ENCODE measurements at regions not wholly inside any gene's neighbourhood (a gene's known extent, or its start where the extent isn't known, plus 50 kb on each side); places are given as distances from the start of the nearest gene placed in this dataset.

GRCh38 chr6:120779441-120779840, 554.8 kb downstream of the TBC1D32 start (continued):
- TF ChIP-seq USF1 (IDR thresholded peaks at IDR 0.05; ENCODE audit: borderline replicate concordance, low read depth) = no peak
- TF ChIP-seq, protein P1, sequence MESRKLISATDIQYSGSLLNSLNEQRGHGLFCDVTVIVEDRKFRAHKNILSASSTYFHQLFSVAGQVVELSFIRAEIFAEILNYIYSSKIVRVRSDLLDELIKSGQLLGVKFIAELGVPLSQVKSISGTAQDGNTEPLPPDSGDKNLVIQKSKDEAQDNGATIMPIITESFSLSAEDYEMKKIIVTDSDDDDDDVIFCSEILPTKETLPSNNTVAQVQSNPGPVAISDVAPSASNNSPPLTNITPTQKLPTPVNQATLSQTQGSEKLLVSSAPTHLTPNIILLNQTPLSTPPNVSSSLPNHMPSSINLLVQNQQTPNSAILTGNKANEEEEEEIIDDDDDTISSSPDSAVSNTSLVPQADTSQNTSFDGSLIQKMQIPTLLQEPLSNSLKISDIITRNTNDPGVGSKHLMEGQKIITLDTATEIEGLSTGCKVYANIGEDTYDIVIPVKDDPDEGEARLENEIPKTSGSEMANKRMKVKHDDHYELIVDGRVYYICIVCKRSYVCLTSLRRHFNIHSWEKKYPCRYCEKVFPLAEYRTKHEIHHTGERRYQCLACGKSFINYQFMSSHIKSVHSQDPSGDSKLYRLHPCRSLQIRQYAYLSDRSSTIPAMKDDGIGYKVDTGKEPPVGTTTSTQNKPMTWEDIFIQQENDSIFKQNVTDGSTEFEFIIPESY (IDR thresholded peaks at IDR 0.05; ENCODE audit: borderline replicate concordance, low read depth) = no peak
- TF ChIP-seq TCF12 (IDR thresholded peaks at IDR 0.05) = no peak
- TF ChIP-seq RFX5 (IDR thresholded peaks at IDR 0.05; ENCODE audit: low read length) = no peak

- DNase-seq = no peak
- no peak for TF ChIP-seq JUND (IDR thresholded peaks at IDR 0.05)
- no peak for TF ChIP-seq TAF1 (IDR thresholded peaks at IDR 0.05; ENCODE audit: borderline replicate concordance, low read depth, low read length)
- TF ChIP-seq RAD21 (IDR thresholded peaks at IDR 0.05; ENCODE audit: low read length) = no peak
- no peak for TF ChIP-seq POLR2AphosphoS5 (IDR thresholded peaks at IDR 0.05; ENCODE audit: low read depth, low read length)
- no peak for TF ChIP-seq NFIC (IDR thresholded peaks at IDR 0.05; ENCODE audit: borderline replicate concordance)
- no peak for TF ChIP-seq ELF1 (IDR thresholded peaks at IDR 0.05)
- TF ChIP-seq TEAD4 (IDR thresholded peaks at IDR 0.05; ENCODE audit: borderline replicate concordance, insufficient read depth) = no peak
- no peak for TF ChIP-seq MXI1 (IDR thresholded peaks at IDR 0.05; ENCODE audit: low read depth, low read length)
- H3K9me2 ChIP-seq = no peaks in the 10 kb centered on the region
- no peaks in the 10 kb centered on the region for H3K4me1 ChIP-seq (ENCODE audit: control insufficient read depth in 1 of 2, insufficient read depth in 2 of 2, low read depth in 1 of 2, low read length in 1 of 2)
- CTCF ChIA-PET = no interaction called here
- no peak overlapping the region for H3K4me3 ChIP-seq (ENCODE audit: low read depth in 2 of 2, low read length in 1 of 2)
- H3K79me2 ChIP-seq (ENCODE audit: insufficient read depth) = no peaks in the 10 kb centered on the region
- no peak overlapping the region for H3K4me2 ChIP-seq
- 23% methylated on average over 3 of the region's 3 CpGs for WGBS (ENCODE audit: low lambda C conversion rate)
- H3K27ac ChIP-seq (ENCODE audit: low read depth in 2 of 2, low read length in 1 of 2) = no peak overlapping the region
- no peak overlapping the region for H3K9ac ChIP-seq
- no peak overlapping the region for H2AFZ ChIP-seq (ENCODE audit: low read depth)
- H3K9me3 ChIP-seq = peaks cover 9% of the 10 kb centered on the region; the same call in 1 of the 2 replicates
- no peaks in the 10 kb centered on the region for H3K27me3 ChIP-seq (ENCODE audit: insufficient read depth)
- H3F3A ChIP-seq (replicated peaks; ENCODE audit: insufficient read depth) = no peaks in the 10 kb centered on the region
- POLR2A ChIA-PET = no interaction called here
- no peaks in the 10 kb centered on the region for H3K36me3 ChIP-seq (replicated peaks in 1 of 2; ENCODE audit: control insufficient read depth in 1 of 2, insufficient read depth in 2 of 2, low read length in 1 of 2)
- H4K20me1 ChIP-seq (ENCODE audit: insufficient read depth) = no peaks in the 10 kb centered on the region
Observed at GRCh38 chr6:120775698-120776097, 558.6 kb downstream of the TBC1D32 start.

DNA sequence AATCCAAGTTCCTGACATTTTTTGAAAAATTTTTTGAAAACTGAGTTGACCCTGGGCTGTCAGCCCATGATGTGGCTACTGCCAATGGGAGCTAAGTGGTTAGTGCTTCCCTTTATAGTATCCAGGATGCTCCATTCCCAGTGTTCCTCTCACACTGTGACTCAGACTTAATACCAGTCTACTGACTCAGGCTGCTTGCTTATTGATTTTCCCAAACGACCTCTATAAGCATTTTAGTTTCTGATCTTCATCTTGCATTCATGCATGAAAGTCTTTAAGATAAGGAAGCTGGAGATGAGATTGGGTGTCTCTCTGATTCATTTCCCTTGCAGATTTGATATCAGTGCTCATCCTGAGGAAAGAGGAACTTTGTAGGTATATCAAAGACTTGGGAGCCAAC, 560.0 kb downstream of the TBC1D32 start:
- ChIA-PET POLR2A (no interaction called here), CTCF (no interaction called here)
- WGBS (ENCODE audit: low lambda C conversion rate) = 6% methylated on average over 1 of the region's 1 CpG
- no peaks in the 10 kb centered on the region for H3F3A ChIP-seq (replicated peaks; ENCODE audit: insufficient read depth)
- no peaks in the 10 kb centered on the region for H3K36me3 ChIP-seq (replicated peaks in 1 of 2; ENCODE audit: control insufficient read depth in 1 of 2, insufficient read depth in 2 of 2, low read length in 1 of 2)
- H2AFZ ChIP-seq (ENCODE audit: low read depth) = peak overlapping the region; percentile 5; the same call in 1 of the 2 replicates
- TF ChIP-seq POLR2AphosphoS5 (IDR thresholded peaks at IDR 0.05; ENCODE audit: low read depth, low read length) = no peak
- TF ChIP-seq FOSL2 (IDR thresholded peaks at IDR 0.05; ENCODE audit: borderline replicate concordance, low read depth) = peak; percentile 24; the same call in 1 of the 2 replicates
- TF ChIP-seq, protein P2, sequence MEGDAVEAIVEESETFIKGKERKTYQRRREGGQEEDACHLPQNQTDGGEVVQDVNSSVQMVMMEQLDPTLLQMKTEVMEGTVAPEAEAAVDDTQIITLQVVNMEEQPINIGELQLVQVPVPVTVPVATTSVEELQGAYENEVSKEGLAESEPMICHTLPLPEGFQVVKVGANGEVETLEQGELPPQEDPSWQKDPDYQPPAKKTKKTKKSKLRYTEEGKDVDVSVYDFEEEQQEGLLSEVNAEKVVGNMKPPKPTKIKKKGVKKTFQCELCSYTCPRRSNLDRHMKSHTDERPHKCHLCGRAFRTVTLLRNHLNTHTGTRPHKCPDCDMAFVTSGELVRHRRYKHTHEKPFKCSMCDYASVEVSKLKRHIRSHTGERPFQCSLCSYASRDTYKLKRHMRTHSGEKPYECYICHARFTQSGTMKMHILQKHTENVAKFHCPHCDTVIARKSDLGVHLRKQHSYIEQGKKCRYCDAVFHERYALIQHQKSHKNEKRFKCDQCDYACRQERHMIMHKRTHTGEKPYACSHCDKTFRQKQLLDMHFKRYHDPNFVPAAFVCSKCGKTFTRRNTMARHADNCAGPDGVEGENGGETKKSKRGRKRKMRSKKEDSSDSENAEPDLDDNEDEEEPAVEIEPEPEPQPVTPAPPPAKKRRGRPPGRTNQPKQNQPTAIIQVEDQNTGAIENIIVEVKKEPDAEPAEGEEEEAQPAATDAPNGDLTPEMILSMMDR (IDR thresholded peaks at IDR 0.05) = no peak
- TF ChIP-seq EZH2phosphoT487 (IDR thresholded peaks at IDR 0.05; ENCODE audit: borderline replicate concordance, low read depth) = no peak
- no peaks in the 10 kb centered on the region for H3K4me1 ChIP-seq (ENCODE audit: control insufficient read depth in 1 of 2, insufficient read depth in 2 of 2, low read depth in 1 of 2, low read length in 1 of 2)
- H4K20me1 ChIP-seq (ENCODE audit: insufficient read depth) = no peaks in the 10 kb centered on the region
- no peak overlapping the region for H3K4me2 ChIP-seq
- H3K27ac ChIP-seq (ENCODE audit: low read depth in 2 of 2, low read length in 1 of 2) = peak overlapping the region in 1 of 2 experiments; percentile 45; a peak in 2 of 4 replicates
- DNase-seq = no peak
- H3K79me2 ChIP-seq (ENCODE audit: insufficient read depth) = no peaks in the 10 kb centered on the region
- no peak overlapping the region for H3K4me3 ChIP-seq (ENCODE audit: low read depth in 2 of 2, low read length in 1 of 2)
- H3K9ac ChIP-seq = no peak overlapping the region
- H3K27me3 ChIP-seq (ENCODE audit: insufficient read depth) = no peaks in the 10 kb centered on the region
- no peaks in the 10 kb centered on the region for H3K9me2 ChIP-seq
- peaks cover 9% of the 10 kb centered on the region; the same call in 1 of the 2 replicates for H3K9me3 ChIP-seq
